HG02852 (cell line): ENCODE measurements at regions not wholly inside any gene's neighbourhood (a gene's known extent, or its start where the extent isn't known, plus 50 kb on each side); places are given as distances from the start of the nearest gene placed in this dataset.
A peak's percentile ranks its signal among the peaks of the same experiment; 100 is the strongest.
"Not testable (repeated sequence)": the region's sequence is repeated elsewhere in the genome, so short reads cannot be mapped to it uniquely, and the experiment has no call there.

Source experiments
- ATAC-seq: cut with Tn5 transposase; IDR thresholded peaks from one replicate; pipeline ENCODE4 v1.9.1; 2021; ENCODE audit warnings: mild to moderate bottlenecking, moderate library complexity; ENCODE audit not compliant: unreplicated experiment

DNA sequence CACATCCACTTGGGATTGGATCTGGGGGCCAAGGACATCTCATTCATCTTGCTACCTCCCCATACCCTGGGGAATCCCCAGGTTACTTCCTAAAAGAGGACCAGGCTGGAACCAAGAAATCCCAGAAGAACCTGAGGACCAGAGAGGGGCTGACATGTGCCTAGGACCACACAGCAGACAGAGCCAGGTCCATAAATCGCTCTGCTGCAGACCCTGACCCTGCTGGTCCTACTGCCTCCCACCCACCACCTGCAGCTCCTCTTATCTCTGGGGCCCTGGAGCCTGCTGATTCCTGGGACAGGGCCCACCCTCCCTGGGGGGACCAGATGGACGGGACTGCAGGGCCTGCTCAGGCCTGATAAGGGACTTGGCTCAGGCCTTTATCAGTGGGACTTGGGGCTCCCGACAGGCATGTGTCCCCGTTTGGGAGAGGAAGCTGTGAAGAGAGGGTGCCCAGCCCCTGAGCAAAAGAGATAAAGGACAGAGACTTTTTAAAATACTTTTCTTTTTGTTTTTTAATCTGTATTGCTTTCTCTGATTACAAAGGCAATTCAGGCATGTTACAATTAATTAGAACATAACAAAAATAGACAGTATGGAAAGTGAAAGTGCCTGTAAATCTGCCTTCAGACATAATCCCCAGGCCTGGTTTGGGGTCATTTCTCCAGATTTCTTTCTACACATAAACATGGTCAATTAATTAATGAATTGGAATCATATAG lies 101.3 kb upstream of the LARP1 start:
- no peak for ATAC-seq

DNA sequence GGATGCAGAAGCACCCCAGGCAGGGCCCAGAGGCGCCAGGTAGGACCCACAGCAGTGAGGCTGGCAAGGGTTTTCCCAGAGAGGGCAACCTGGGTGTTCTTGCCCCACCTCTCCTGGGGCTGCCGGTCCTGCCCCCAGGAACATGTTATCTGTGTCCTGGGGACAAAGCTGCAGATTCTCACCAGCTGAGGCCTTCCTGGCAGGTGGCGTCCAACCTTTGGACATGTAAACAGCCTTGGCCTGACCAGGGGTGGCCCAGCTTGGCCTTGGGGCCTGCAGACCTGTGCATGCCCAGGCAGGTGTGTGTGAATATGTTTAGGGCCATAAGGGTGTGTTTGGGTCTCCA lies 101.8 kb upstream of the LARP1 start:
- no peak for ATAC-seq

DNA sequence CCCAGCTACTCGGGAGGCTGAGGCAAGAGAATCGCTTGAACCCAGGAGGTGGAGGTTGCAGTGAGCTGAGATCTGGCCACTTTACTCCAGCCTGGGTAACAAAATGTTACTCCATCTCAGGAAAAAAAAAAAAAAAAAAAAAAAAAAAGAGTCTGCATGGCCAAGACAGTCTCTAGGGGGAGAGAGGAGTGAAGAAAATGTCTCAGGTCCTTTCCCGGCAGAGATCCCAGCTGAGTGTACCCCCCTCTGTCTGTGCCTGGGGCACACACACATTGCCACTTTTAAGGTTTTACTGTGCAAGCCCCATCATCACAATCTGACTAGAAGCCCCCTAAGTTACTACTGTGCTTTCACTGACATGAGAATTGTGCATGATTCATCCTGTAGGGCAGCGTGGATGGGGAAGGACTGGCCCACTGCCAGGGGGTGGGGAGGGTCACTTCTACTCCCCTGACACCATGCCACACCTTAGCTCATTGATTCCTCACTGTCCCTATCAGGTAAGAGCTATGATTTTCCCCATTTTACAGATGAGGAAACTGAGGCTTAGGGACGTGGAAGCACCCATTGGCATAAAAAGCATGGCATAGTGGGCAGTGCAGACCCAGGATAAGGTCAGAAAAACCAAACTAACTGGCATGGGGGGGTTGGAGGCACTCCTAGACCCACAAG lies 102.3 kb upstream of the LARP1 start:
- ATAC-seq: no peak

DNA sequence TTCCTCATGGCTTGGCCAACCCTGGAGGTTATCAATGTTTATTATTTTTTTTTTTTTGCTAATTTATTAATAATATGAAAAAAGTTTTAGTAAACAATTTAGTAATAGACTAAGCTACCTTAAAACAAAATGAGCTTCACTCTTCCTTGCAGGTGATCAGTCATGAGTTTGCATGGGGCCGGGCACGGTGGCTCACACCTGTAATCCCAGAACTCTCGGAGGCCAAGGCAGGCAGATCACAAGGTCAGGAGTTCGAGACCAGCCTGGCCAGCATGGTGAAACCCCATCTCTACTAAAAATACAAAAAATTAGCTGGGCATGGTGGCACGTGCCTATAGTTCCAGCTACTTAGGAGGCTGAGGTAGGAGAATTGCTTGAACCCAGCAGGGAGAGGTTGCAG lies 103.4 kb upstream of the LARP1 start:
- not testable (repeated sequence) for ATAC-seq

DNA sequence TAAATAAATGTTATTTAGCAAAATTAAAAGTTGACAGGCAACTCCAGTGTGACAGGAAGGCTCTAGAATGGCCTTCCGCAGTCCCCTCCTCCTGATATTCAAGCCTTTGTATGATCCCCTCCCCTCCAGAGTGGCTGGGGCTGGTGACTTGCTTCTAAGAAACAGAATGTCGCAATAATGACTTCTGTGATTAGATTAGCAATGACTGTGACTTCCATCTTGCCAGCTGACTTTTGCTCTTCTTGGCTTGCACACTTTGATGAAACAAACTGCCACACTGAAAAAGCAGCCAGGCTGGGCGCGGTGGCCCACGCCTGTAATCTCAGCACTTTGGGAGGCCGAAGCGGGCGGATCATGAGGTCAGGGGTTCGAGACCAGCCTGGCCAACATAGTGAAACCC lies 106.5 kb upstream of the LARP1 start:
- no peak for ATAC-seq

DNA sequence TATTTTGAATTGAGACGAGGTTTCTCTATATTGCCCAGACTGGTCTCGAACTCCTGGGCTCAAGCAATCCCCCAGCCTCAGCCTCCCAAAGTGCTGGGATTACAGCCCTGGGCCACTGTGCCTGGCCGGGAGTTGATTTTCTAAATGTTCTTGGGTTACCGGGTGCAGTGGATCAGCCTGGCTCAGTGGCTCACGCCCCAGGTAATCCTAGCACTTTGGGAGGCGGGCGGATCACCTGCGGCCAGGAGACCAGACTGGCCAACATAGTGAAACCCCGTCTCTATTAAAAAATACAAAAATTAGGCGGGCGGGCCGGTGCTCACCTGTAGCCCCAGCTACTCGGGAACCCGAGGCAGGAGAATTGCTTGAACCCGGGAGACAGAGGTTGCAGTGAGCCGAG lies 106.9 kb upstream of the LARP1 start:
- no peak for ATAC-seq

DNA sequence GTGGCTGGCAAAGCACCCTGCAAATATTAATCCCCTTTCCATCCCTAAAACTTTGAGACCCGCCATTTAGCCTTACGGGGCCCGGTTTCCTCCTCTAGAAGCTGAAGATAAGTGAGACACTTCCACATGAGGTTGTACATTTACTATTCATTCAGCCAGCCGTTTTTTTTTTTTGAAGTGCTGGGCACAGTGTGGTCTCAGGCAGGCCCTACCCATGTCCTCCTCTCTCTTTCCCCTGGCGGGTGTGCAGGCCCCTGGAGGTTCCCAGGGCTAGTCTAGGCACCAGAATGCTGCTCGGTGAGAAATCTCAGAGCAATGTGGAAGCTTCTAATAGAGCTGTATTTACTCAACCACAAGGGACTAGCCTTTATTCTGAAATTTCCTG lies 107.4 kb upstream of the LARP1 start:
- ATAC-seq: no peak

DNA sequence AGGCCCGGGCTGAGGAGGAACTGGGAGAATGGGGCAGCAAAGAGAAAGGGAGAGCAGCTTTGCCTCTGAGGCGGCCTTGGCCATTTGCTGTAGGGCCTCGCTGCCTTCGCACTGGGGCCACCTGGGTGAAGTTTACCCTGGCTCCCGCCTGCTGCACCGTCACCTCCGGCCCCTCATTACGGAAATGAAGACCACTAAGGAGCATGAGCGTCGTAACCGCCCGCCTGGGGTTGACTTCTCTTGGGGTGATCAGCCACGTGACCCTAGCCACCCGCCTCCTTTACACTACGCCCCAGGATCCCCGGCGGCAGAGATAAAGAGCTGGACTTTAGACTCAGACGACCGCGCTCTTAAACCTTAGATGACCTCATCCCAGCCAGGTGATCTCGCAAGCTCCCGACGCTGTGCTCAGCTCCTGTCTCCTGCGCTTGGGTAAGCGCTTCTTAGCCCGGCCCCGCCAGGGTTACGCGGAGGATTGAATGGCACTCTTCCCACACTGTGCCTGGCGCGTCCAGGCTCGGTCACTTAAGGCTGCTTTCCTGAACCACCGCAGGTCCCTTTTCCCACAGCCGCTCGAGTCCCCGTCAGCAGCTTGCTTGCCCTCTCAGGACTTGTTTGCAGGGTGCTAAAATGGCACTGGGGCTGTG lies 107.9 kb upstream of the LARP1 start:
- peak; percentile 64 for ATAC-seq

DNA sequence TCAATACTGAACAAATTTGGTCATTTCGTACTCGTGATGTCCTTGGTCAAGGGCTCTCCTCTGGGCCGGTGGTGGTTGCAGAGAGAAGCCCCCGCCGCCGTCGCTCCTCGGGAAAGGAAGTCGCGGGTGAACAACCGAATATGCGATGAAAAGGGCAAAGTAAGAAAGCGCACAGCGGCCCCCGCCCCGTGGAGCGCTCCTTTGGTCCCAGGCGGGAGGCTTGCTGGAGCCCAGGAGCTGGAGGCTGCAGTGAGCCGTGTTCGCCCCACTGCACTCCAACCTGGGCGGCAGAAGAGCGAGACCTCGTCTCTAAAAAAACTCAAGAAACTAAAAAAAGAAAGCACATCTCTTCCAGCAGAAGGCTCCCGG lies 108.4 kb upstream of the LARP1 start:
- ATAC-seq: peak; percentile 21

DNA sequence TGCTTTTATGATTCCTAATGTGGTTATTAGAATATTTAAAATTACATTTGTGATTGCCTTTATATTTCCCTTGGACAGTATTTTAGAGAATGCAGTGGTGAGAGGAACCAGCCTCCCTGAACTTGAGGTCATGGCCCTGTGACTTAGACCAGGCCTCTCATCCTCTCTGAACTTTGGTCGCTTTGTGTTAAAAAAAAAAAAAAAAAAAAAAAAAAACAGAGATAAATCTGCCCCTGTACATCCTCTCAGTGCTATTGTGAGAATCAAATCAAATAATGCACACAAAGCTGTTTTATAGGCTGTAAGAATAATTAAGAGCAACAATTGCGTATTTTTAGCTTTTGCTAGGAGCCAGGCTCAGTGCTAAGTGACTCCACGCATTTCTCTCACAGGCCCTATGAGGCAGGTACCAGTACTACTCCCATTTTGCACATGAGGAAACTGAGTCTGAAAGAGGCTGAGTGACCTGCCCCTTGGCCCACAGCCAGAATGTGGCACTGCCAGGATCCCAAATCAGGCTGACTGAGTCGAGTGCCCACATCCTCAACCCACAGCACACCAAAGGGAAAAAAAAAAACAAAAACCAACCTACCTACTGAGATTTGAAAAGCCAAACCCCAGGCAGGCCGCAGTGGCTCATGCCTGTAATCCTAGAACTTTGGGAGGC lies 110.3 kb upstream of the LARP1 start:
- no peak for ATAC-seq

DNA sequence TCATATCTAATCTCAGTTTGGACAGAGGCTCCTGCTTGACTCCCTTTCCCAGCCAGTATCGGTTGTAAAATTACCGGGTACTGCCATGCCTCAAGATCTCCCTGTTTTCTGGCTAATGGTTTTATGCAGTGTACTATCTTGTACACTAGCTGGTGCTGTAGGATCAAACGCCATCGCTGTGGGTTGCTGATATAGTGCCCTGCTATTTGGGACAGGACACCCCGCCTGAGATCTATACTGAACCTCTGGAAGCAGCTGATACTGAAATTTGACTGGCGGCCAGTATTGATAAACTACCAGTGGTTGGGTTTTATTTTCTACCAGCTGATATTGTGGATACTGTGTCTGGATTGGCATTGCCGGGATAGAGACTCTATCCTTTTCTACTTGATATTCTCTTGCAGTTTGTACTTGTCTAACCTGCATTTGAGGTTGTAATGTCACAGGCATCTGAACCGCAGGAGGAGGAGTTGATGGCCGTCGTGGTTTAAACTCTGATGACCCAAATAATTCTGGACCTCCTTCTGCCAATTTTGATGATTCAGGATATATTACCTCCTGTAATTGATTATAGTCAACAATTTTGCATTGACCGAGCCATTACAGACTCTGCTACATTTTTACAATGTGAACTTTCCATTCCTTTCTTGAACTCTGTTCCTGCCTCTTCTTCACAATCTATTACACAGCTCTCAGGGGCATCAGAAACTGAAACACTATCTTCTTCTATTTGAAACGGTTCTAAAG lies 112.5 kb upstream of the LARP1 start:
- ATAC-seq: no peak

DNA sequence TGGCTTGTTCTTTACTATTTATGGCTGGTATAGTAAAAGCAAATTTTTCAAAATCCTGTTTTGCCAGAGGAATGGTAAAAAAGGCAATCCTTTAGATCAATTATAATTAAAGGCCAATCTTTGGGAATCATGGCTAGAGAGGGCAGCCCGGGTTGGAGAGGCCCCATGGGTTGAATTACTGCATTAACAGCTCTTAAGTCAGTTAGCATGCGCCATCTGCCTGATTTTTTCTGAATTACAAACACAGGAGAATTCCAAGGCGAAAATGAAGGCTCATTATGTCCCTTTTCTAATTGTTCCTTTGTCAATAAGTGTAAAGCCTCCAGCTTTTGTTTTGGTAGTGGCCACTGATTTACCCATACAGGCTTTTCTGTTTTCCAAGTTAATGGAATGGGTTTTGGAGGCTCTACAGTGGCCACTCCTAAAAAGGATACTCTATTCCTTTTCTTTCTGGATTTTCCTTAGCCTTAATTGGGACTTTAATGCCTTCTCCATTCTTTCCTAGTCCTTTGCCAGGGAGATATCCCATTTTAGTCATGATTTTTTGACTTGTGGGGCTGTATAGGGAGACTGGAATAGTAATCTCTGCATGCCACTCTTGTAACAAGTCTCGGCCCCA lies 114.9 kb upstream of the LARP1 start:
- ATAC-seq: not testable (repeated sequence)

DNA sequence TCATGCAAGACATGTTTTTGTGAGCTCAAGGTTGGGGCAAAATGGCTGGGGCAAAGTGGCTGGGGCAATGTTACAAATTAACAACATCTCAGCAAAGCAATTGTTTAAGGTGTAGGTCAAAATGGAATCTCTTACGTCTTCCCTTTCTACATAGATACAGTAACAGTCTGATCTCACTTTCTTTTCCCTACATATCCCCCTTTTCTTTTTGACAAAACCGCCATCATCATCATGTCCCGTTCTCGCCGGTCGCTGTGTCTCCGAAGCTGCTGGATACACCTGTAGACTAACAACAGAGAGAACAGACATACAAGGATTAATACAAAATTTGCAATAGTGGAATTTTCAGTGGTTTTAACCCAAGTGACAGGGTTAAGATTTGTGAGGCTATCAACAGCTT lies 118.4 kb upstream of the LARP1 start:
- not testable (repeated sequence) for ATAC-seq

DNA sequence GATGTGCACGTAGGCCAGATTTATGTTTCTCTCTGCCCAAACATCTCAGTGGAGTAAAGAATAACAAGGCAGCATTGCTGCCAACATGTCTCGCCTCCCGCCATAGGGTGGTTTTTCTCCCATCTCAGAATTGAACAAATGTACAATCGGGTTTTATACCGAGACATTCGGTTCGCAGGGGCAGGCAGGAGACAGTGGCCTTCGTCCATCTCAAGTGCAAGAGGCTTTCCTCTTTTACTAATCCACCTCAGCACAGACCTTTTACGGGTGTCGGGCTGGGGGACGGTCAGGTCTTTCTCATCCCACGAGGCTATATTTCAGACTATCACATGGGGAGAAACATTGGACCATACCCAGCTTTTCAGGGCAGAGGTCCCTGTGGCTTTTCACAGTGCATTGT lies 118.9 kb upstream of the LARP1 start:
- ATAC-seq: not testable (repeated sequence)

DNA sequence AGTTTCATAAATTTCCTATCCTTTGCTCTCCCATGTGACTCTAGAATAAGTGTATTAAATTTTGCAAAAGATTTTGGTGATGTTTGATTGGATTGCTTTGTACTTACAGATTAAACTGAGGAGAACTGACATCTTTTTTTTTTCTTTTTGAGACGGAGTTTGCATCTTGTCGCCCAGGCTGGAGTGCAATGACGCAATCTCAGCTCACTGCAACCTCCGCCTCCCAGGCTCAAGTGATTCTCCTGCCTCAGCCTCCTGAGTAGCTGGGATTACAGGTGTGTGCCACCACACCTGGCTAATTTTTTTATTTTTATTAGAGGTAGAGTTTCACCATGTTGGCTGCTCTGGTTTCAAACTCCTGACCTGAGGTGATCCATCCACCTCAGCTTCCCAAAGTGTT lies 121.4 kb upstream of the LARP1 start:
- not testable (repeated sequence) for ATAC-seq

DNA sequence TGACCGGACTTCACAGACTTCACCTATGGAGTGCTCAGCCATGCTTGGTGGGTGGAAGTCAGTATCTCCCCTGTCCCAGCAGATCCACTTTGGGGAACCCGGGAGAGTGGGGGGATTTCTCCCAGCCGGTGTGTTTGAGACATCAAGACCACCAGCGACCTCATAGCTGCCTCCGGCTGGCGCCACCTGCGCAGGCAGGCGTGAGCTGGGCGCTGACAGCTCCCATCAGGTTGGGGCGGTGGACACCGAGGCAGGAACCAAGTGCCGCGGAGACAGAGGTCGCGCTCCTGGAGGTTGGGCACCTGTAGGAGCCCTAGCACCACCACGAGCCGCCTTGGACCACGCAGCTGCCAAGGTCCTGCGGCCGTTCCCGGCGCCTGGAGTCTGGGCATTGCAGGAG lies 124.0 kb upstream of the LARP1 start:
- ATAC-seq: no peak

DNA sequence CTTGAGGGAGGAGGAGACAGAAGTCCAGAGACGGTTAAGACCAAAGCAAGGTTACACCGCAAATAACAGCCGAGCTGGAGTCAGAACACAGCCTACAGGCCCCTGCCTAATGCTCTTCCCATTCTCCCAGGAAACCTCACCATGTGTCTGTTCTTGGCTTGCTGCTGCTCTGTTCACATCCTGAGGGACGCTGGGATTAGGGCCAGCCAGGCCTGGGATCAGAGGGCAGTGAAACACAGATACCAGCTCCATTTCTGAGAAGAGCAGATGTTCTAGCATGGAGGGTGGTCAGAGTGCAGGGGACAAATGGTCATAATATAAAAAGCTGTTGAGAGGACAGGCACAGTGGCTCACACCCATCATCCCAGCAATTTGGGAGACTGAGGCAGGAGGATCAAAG lies 124.8 kb upstream of the LARP1 start:
- no peak for ATAC-seq

DNA sequence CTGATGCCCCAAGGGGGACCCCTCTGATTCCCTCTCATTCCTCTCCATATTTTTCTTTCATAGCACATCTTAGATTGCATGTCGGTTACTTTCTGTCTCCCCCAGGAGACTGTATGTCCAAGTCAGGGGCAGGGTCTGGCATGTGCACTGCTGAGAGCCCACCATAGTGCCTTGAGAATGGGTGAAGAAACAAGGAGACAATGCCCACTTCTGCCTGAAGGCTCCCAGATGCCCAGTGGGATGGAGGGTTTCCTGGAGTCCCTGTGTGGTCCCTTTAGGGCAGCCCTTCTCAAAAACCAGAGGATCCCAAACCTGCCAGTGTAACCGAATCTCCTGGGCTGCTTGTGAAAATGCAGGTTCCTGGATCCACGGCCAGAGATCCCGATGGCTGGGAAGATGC lies 126.5 kb upstream of the LARP1 start:
- ATAC-seq: no peak

DNA sequence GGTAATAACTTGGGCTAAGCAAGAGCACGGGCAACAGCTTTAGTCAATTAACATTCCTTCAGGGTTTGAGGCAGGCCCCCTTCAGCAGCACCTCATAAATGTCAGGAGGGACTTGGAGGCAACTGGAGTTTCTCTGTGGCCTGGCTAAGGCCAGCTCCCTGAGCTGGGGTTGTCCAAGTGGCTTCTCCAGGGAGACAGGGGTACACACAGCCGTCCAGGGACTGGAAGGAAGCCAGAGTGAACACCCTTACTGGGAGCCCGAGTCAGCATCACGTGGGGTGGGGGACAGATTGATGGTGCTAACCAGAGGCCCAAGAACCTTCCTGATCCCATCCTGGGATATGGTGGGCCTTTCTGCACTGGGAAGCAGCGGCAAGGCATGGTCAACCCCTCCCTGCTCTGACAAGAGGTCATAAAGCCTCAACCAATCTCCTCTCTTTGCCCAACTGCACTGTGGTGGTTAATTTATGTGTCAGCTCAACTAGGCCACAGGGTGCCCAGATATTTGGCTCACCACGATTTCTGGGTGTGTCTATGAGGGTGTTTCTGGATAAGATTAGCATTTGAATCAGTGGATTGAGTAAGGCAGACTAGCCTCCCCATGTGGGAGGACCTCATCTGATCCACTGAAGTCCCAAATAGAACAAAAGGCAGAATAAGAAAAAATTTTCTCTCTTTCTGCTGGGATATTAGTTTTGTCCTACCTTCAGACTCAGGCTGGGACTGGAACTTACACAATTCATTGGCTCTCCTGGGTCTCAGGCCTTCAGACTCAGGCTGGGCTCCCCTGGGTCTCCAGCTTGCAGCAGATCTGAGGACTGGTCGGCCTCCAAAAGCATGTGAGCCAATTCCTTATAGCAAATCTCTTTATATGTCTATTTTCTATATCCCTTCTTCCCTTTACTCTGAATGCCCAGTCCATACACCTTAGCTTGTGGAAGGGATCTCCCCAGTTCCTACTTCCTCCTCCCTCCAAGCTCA lies 127.2 kb upstream of the LARP1 start:
- ATAC-seq: no peak
